Choroid plexus epithelial cell (primary cell): ENCODE measurements at regions not wholly inside any gene's neighbourhood (a gene's known extent, or its start where the extent isn't known, plus 50 kb on each side); places are given as distances from the start of the nearest gene placed in this dataset.

Experiments used
- DNase-seq: peaks from one replicate; pipeline ENCODE4 v3.0.0-alpha.2; 2010; ENCODE audit warnings: low read depth
- H3K4me3 ChIP-seq: 2 replicates; pipeline ENCODE4 v1.5.1; 2011; ENCODE audit warnings: low read depth, mild to moderate bottlenecking, control low read depth, low read length, moderate library complexity
- TF ChIP-seq, protein P1 (sequence below): conservative IDR thresholded peaks from 2 replicates; pipeline ENCODE4 v1.5.1; 2011; ENCODE audit warnings: low read depth, mild to moderate bottlenecking, control low read depth, inconsistent platforms, low read length, moderate library complexity

DNA sequence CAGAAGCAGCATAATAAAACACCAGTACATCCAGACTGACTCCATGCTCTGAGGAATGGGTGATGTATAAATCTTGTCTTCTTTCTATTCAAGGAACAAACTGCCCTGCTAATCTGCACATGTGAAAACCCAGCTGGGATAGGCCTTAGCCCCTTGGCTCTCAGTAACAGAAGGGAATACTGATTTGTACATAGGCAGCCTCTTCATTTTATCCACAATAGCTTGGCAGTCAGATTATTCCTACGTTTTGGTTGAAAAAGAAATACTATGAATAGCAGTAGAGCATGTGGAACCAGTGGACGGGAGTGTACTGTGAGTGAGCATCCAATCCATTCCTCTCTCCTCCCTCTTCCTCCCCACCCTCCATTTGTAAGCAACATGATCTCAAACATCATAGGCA is 113.5 kb upstream of the ARHGAP5 start:
- TF ChIP-seq, protein P1, sequence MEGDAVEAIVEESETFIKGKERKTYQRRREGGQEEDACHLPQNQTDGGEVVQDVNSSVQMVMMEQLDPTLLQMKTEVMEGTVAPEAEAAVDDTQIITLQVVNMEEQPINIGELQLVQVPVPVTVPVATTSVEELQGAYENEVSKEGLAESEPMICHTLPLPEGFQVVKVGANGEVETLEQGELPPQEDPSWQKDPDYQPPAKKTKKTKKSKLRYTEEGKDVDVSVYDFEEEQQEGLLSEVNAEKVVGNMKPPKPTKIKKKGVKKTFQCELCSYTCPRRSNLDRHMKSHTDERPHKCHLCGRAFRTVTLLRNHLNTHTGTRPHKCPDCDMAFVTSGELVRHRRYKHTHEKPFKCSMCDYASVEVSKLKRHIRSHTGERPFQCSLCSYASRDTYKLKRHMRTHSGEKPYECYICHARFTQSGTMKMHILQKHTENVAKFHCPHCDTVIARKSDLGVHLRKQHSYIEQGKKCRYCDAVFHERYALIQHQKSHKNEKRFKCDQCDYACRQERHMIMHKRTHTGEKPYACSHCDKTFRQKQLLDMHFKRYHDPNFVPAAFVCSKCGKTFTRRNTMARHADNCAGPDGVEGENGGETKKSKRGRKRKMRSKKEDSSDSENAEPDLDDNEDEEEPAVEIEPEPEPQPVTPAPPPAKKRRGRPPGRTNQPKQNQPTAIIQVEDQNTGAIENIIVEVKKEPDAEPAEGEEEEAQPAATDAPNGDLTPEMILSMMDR: no peak
- no peak for DNase-seq
- H3K4me3 ChIP-seq: no peak overlapping the region

DNA sequence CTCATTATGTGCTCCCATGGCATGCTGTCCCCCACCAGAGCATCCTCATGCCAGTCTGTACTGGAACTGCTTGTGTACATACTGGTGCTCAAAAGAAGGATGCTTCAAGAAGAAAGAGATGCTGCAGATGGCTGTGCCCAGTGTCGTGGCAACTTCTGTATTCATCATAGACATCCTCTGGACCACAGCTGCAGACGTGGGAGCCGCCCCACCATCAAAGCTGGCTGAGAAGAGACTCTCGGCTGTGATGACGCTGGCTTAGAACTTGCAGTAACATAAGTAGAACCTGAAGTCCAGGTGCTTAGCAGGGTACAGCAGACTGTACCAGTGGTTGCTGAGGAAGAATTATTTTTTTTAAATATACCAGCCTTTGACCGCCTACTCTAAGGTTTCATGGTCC is 112.6 kb upstream of the ARHGAP5 start:
- TF ChIP-seq, protein P1: no peak
- no peak for DNase-seq
- H3K4me3 ChIP-seq: no peak overlapping the region

DNA sequence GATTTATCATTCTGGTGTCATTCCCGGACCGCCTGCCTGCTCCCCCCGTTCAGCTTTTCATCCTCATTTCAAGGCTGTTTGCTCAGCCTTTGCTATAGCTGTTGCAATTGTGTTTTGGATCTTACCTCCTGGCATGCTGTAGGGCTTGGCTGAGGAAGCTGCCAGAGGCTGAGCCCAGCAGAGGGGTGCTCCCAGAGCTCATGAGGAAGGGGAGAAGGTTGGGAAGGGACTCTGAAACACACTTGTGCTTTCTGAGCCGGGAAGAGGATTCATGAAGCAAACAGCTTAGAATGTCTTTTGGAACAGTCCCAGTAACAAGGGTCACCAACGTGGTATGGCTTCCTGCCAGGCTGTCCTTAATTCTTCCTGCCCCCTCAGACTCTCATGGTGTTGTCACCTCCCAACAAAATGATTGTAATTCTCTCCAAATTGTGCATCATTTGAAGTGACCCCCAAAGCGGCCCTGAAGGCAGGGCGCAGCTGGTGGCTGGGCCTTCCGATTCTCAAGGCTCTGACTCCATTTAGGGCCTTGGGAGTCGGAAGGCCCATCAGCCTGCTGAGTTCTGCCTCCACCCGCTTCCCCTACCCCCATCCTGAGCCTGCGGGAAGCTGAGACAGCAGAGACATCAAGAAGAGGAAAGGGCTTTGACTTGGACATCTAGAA is 111.9 kb upstream of the ARHGAP5 start:
- TF ChIP-seq, protein P1: no peak
- no peak for DNase-seq
- no peak overlapping the region for H3K4me3 ChIP-seq

DNA sequence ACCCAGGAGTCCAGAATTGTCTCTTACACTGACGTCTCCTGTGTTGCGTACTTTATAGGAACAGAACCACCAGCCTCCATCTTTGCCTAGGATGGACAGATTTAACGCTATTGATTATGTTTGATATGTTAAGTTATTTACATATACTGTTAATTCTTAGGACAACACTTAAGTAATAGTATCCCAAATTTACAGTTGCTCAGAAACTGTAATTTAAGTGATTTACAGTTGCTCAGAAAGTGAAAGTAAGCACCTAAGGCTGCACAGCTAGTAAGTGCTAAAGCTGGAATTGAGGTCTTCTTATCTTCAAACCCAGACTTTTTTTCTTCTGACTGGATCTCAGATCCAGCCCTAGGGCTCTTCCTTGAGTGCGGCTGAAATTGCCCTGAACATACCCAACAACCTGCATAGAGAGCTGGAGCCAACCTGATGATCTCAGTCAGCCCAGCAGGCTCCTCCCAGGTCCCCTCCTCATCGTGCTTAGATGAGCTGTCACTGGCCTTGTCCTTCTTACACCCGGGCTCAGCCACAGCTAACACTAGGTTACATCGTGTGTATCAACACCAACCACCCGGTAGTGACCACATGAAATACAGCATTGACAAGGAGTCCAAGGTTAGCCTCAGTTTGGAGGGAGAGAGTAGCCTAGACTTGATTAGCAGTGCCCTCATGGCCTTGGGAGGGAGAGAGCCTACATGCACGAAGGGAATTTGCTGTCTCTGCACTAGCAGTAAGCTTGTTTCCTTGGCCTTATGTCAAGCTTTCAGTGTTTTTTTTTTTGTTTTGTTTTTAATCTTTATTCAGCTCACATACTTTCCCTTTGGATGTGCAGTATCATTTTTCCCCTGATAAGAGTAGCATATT is 111.1 kb upstream of the ARHGAP5 start:
- TF ChIP-seq, protein P1: no peak
- H3K4me3 ChIP-seq: no peak overlapping the region
- peak; percentile 58 for DNase-seq

DNA sequence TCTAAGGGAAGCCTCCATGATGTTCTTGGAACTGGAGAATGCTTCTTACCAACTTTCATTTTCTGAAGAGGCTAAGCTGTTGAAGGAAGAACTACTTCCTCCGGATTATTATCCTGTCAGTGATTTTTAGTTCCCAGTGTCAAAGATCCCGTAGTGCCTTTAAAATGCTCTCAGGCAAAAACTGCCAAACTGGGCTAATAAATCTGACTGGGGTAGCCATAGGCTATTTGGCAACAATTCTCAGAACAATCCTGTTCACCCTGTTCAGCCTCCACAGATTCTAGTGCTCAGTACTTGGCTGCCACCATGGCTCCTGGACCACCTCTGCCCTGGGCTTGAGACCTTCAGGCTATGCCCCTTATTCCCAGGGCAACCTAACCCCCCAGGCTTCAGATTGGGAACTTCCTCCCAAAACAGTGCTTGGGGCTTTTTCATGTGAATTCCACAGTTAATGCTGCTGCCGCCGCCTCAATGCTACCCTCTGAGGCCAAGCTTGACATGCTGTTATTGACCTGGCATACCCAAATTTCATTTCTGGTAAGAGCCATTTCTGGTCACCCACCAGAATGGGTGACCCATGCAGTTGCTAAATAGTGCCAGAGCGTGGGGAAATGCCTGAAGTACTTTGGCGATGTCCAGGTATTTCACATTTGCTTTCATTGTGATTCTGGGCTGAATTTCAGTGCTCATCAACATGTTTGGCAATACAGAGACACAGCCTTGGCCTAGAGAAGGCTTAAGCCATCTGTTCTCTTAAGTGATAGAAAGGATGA is 110.0 kb upstream of the ARHGAP5 start:
- no peak overlapping the region for H3K4me3 ChIP-seq
- DNase-seq: no peak
- TF ChIP-seq, protein P1: no peak

DNA sequence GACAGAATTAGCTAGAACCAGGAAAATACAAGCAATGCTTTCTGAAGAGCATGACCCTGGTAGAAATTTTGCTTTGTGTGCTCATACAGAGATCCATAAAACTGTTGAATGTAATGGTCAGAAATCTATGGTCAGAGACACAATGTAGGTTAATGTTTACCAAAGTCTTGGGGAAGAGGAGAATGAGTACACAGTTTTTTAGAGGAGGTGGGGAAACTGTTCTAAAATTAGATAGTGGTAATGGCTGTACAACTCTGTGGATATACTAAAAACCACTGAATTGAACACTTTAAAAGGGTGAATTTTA is 109.5 kb upstream of the ARHGAP5 start:
- no peak for DNase-seq
- no peak overlapping the region for H3K4me3 ChIP-seq
- TF ChIP-seq, protein P1: no peak
